GM19193 (cell line): ENCODE measurements at regions not wholly inside any gene's neighbourhood (a gene's known extent, or its start where the extent isn't known, plus 50 kb on each side); places are given as distances from the start of the nearest gene placed in this dataset.

ENCODE experiments used
- POLR2A ChIP-seq: IDR thresholded peaks from 4 replicates; pipeline ENCODE4 v1.6.1; 2011; ENCODE audit not compliant: insufficient read depth, insufficient read length; ENCODE audit errors: extremely low read depth

DNA sequence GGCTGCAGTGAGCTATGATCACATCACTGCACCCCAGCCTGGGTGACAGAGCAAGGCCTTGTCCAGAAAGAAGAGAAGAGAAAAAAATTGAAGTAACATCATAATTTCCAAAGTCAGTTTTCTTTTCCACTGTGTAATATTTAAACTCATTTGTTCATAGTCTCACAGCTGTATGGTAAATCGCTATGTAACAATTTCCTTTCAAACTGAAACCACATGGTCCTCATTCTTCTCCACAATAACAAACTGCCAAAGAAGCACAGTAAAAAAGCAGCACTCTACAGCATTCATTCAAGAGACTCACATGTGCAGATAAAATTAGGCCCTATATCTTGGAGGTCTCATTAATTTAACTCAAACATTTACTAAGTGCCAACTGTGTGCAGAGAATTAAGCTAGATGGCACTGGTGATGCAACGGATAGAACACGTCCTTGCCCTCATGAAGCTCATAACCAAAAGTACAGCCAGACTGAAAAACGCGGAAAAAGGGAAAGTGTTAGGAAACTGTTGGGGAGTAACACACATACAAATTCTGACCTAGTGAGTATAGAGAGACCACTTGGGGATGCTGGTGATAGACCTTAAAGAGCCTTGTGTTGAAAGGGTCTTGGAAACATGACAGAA, 174.0 kb upstream of the KCTD7 start:
- TF ChIP-seq POLR2A, result no peak

- TF ChIP-seq POLR2A, result no peak
Observed at GRCh38 chr7:66460921-66461361, 167.7 kb upstream of the KCTD7 start.

- no peak for TF ChIP-seq POLR2A
Observed at GRCh38 chr7:66464059-66464458, 164.6 kb upstream of the KCTD7 start.

- no peak for TF ChIP-seq POLR2A
Observed at GRCh38 chr7:66466081-66466600, 162.5 kb upstream of the KCTD7 start.

DNA sequence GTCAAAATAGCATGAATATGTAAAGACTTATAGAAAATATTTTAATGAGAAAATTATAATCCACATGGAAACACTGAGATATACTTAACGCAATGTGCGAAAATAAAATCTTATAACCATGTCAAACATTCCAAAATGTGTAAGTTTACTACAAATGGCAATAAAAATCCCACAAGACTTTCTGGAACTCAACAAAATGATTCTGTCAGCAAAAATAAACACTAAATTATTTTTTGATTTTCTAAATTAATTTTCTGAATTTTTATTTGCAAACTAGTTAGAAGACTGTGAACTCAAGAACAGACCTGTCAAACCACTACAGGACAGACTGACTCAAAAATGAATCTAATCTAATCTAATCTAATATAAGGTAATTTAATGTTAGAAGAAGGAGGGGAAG, 160.8 kb upstream of the KCTD7 start:
- no peak for TF ChIP-seq POLR2A

DNA sequence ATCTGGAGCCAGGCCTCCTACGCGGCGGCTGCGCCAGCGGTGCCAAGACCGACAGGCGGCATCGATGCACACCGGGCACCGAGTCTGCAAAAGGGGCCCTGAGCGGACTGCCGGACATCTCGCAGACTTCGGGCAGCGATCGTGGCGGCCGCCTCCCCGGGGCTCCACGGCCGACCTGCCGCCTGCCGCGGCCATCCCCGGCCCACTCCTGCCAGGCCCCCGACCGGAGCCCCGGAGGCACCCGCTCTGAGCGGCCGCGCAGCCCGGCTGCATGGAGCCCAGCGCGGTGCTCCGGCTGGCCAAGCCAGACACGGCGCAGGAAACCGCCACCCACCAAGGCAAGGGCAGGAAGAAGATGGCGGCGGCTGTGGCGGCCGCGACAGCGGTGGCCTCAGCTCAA, 154.2 kb upstream of the KCTD7 start:
- no peak for TF ChIP-seq POLR2A

DNA sequence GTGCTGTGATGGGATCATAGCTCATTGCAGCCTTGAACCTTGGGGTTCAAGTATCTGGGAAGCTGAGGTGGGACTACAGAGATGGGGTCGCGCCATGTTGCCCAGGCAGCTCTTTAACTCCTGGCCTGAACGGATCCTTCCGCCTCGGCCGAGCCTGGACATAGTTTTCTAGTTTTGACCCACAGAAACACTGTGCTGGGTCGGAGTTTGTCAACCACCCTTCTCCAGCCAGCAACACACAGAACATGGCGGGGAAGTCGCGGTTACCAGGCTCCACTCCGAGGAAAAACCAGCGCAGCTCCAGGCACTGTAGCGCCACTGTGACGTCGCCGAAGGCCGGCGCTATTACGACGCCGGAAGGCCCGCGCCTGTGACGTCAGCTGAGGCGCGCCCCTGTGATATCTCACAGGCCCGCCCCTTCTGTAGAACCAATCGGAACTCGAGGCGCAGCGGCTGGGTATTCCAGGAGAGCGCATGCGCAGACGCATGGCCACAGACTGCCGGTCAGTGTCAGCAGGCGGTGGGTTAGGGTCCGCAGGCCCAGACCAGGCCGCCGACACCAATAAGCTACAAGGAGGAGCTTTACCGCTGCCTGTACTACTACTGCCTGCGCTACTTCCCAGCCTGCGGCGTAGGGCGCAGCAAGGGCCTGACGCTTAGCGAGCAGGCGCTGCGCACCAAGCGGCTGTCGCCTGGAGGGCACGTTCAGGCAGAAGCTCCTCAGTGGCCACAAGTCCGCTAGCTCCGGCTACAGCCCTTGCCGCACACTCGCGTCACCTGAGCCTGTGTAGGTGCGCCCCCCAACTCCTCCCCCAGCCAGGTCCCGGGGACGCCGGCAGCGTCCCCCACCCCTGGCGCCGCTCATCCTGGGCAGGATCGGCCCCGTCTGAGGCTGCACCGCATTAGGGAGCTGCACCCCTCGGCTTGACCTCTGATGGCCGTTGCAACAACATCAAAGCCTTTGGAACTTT, 135.2 kb upstream of the KCTD7 start:
- peak; percentile 95 for TF ChIP-seq POLR2A

DNA sequence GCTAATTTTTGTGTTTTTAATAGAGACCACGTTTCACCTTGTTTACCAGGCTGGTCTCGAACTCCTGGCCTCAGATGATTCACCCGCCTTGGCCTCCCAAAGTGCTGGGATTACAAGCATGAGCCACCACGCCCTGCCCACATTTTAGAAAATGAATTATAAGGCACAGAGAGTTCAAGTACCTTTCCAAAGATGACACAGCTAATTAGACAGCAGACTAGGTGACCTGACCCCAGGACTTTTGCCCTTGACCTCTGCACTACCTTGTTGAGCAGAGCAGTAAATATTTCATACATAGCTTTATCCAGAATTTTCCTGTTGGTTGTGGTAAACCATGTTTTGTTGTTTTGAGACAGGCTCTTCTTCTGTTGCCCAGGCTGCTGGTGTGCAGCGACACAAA, 131.3 kb upstream of the KCTD7 start:
- no peak for TF ChIP-seq POLR2A

DNA sequence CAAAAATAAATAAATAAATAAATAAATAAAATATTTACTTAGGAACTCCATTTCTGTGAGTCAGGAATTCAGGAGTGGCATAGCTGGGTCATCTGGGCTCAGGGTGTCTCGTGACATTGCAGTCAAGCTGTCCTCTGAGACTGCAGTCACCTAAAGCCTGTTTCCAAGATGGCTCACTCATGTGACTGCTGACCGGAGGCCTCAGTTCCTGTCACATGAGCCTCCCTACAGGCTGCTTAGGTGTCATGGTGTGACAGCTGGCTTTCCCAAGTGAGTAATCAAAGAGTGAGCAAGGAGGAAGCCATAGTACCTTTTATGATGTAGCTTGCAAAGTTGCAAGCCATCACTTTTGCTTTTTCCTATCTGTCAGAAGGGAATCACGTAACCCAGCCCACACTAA, 128.6 kb upstream of the KCTD7 start:
- no peak for TF ChIP-seq POLR2A

GRCh38 chr7:66502230-66503035, 126.2 kb upstream of the KCTD7 start:
- no peak for TF ChIP-seq POLR2A

DNA sequence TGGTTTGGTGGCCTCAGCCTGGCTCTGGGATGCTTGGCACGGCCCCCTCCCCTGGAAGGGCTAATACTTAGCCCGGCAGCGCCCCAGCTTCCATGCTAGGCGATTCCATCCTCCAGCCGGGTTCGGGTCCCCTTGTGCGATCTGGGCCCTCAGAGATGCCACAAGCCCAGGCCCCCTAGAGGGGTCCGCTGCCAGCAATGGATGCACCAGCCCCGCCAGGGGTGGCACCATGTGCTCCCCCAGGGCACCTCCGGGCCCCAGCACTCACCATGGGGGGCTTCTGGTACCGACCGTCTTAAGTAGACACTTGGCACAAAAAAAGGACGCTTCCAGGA, 125.7 kb upstream of the KCTD7 start:
- no peak for TF ChIP-seq POLR2A

DNA sequence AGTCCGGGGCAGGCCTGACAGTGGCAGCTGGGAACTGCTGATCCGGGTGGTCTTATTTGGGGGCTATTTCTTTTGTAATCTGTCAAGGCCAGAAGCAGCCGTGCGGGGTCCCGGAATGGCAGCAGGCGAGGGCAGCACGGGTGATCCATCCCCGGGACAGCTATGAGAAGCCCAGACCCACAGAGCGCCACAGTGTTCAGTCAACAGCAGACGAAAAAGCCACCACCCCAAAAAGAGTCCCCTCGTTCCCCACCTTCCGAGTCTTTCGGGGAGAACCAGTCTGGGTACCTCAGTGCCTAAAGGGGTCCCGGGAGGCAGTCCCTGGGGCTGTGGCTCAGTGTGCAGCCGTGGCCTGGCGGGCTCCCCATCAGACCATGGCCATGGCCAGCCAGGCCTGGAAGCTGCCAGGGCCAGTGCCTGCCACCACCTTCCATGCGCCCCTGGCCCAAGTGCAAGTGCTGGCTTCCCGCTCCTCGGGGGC, 125.1 kb upstream of the KCTD7 start:
- TF ChIP-seq POLR2A, result no peak

- no peak for TF ChIP-seq POLR2A
Observed at GRCh38 chr7:66504131-66504530, 124.5 kb upstream of the KCTD7 start.

DNA sequence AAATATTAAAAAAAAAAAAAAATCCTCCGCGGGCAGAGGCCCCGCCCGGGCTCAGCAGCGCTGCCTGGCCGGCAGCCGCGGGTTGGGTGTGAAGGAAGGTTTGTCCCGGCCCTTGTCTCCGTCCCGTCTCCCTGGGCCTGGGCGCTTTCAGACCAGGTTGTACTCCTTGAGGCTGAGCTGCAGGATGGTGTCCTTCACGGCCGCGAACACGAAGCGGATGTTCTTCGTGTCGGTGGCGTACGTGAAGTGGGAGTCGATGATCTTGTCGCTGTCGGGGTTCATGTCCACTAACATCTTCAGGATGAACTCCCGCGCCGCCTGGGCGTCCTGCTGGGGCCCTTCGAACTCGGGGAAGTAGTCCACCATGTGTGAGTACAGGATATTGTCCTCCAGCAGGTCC, 123.7 kb upstream of the KCTD7 start:
- TF ChIP-seq POLR2A, result no peak
